Naive thymus-derived CD4-positive, alpha-beta T cell (primary cell): ENCODE measurements at regions not wholly inside any gene's neighbourhood (a gene's known extent, or its start where the extent isn't known, plus 50 kb on each side); places are given as distances from the start of the nearest gene placed in this dataset.

Experiments used
- ATAC-seq: fragments of 150-1000 bp; cut with Tn5 transposase; 2 replicates; pipeline ENCODE4 v1.10.0; 2021; ENCODE audit warnings: mild to moderate bottlenecking, moderate library complexity
- CTCF ChIA-PET: fragments of 350-600 bp; sonication (Branson Sonifier 250); formaldehyde crosslinking; loops from one replicate; lab custom pipeline; 2021; ENCODE audit warnings: antibody characterized with exemption; lab: Charles Lee
- POLR2A ChIA-PET: fragments of 350-600 bp; sonication (Branson Sonifier 250); formaldehyde crosslinking; loops from one replicate; lab custom pipeline; 2021; ENCODE audit warnings: antibody characterized with exemption, inconsistent platforms; lab: Charles Lee
- DNase-seq, 9 donors: peaks; one replicate each; pipeline versions ENCODE4 v3.0.0 to v3.0.0-alpha.2; 2020 to 2022; ENCODE audit warnings: mixed read lengths in 1 of 9
- H3K27ac ChIP-seq: one replicate; pipeline ENCODE4 v1.7.0; 2013; ENCODE audit warnings: mild to moderate bottlenecking, low read depth, low read length, moderate library complexity
- H3K27me3 ChIP-seq, 2 donors: one replicate each; pipeline ENCODE4 v1.7.0; 2013; ENCODE audit warnings: low read length in 2 of 2, mild to moderate bottlenecking in 2 of 2, moderate library complexity in 2 of 2; ENCODE audit not compliant: control insufficient read depth in 2 of 2, insufficient read depth in 2 of 2
- H3K36me3 ChIP-seq, 3 experiments: 1 replicate in 2 of 3; 2 replicates in 1 of 3; pipeline ENCODE4 v1.7.0; 2013; ENCODE audit warnings: low read length in 3 of 3, mild to moderate bottlenecking in 3 of 3, moderate library complexity in 1 of 3; ENCODE audit not compliant: insufficient read depth in 3 of 3, control insufficient read depth in 2 of 3
- H3K4me1 ChIP-seq, 2 donors: one replicate each; pipeline ENCODE4 v1.7.0; 2013; ENCODE audit warnings: low read length in 2 of 2, mild to moderate bottlenecking in 2 of 2, moderate library complexity in 1 of 2; ENCODE audit not compliant: control insufficient read depth in 2 of 2, insufficient read depth in 2 of 2
- H3K4me3 ChIP-seq: 2 replicates; pipeline ENCODE4 v1.7.0; 2013; ENCODE audit warnings: mild to moderate bottlenecking, low read length
- H3K9me3 ChIP-seq, 3 experiments: 1 replicate in 2 of 3; 2 replicates in 1 of 3; pipeline ENCODE4 v1.7.0; 2013; ENCODE audit warnings: low read length in 3 of 3; ENCODE audit not compliant: control insufficient read depth in 2 of 3
- H3K27ac Mint-ChIP-seq, 9 donors: one replicate each; pipeline ENCODE4 v1.8.0; 2020 to 2022; ENCODE audit warnings: mixed read lengths in 9 of 9, mild to moderate bottlenecking in 8 of 9, moderate library complexity in 5 of 9, inconsistent platforms in 2 of 9
- H3K27me3 Mint-ChIP-seq, 5 donors: one replicate each; pipeline ENCODE4 v1.8.0; 2021 to 2022; ENCODE audit warnings: mixed read lengths in 5 of 5, mild to moderate bottlenecking in 1 of 5
- H3K36me3 Mint-ChIP-seq, 5 donors: one replicate each; pipeline ENCODE4 v1.8.0; 2020 to 2022; ENCODE audit warnings: mixed read lengths in 5 of 5, mild to moderate bottlenecking in 3 of 5, inconsistent platforms in 1 of 5
- H3K4me1 Mint-ChIP-seq, 7 donors: one replicate each; pipeline ENCODE4 v1.8.0; 2020 to 2022; ENCODE audit warnings: mixed read lengths in 7 of 7, mild to moderate bottlenecking in 3 of 7, inconsistent platforms in 1 of 7
- H3K4me3 Mint-ChIP-seq, 10 donors: one replicate each; pipeline ENCODE4 v1.8.0; 2020 to 2022; ENCODE audit warnings: mild to moderate bottlenecking in 10 of 10, mixed read lengths in 10 of 10, moderate library complexity in 6 of 10, inconsistent platforms in 2 of 10
- H3K9me3 Mint-ChIP-seq, 11 donors: one replicate each; pipeline ENCODE4 v1.8.0; 2020 to 2022; ENCODE audit warnings: mixed read lengths in 11 of 11, mild to moderate bottlenecking in 4 of 11, inconsistent platforms in 1 of 11, moderate library complexity in 1 of 11
- intact Hi-C, 2 donors: fragments of 100-400 bp; cut with micrococcal nuclease; formaldehyde crosslinking; loops; one replicate each; pipeline ENCODE4 v1.15.1; 2023

GRCh38 chr13:63403733-63404132 is 1988.1 kb upstream of the PCDH20 start:
- H3K36me3 ChIP-seq, result no peaks in the 10 kb centered on the region
- peaks cover 0 to 4% (median 0%) of the 10 kb centered on the region in 5 donors for H3K36me3 Mint-ChIP-seq
- no peak overlapping the region for H3K4me3 Mint-ChIP-seq
- no peak overlapping the region for H3K27ac Mint-ChIP-seq
- H3K27ac ChIP-seq, result no peak overlapping the region
- ChIA-PET CTCF (no interaction called here), POLR2A (no interaction called here)
- no peaks in the 10 kb centered on the region for H3K4me1 Mint-ChIP-seq
- DNase-seq, result no peak
- peaks cover 2 to 34% (median 8%) of the 10 kb centered on the region in 11 donors for H3K9me3 Mint-ChIP-seq
- no peak overlapping the region for H3K4me3 ChIP-seq
- intact Hi-C loops, result no loop called here
- no peaks in the 10 kb centered on the region for H3K27me3 Mint-ChIP-seq
- no peaks in the 10 kb centered on the region for H3K4me1 ChIP-seq
- H3K27me3 ChIP-seq, result no peaks in the 10 kb centered on the region
- no peak for ATAC-seq
- H3K9me3 ChIP-seq, result no peaks in the 10 kb centered on the region

- peaks cover 0 to 11% (median 1%) of the 10 kb centered on the region in 11 donors for H3K9me3 Mint-ChIP-seq
- ChIA-PET CTCF (no interaction called here), POLR2A (no interaction called here)
- H3K9me3 ChIP-seq, result no peaks in the 10 kb centered on the region
- no peak for DNase-seq
- no peaks in the 10 kb centered on the region for H3K4me1 ChIP-seq
- no peaks in the 10 kb centered on the region for H3K36me3 Mint-ChIP-seq
- H3K27ac Mint-ChIP-seq, result no peak overlapping the region
- H3K36me3 ChIP-seq, result no peaks in the 10 kb centered on the region
- no peaks in the 10 kb centered on the region for H3K27me3 ChIP-seq
- ATAC-seq, result no peak
- H3K4me3 Mint-ChIP-seq, result no peak overlapping the region
- no peak overlapping the region for H3K4me3 ChIP-seq
- H3K27me3 Mint-ChIP-seq, result no peaks in the 10 kb centered on the region
- H3K27ac ChIP-seq, result no peak overlapping the region
- H3K4me1 Mint-ChIP-seq, result no peaks in the 10 kb centered on the region
- intact Hi-C loops, result no loop called here
Observed at GRCh38 chr13:63396746-63397145, 1981.1 kb upstream of the PCDH20 start.

- Histone ChIP-seq H3K9me3 (no peaks in the 10 kb centered on the region), H3K27me3 (no peaks in the 10 kb centered on the region), H3K4me1 (no peaks in the 10 kb centered on the region), H3K36me3 (no peaks in the 10 kb centered on the region), H3K4me3 (no peak overlapping the region), H3K27ac (no peak overlapping the region)
- CTCF ChIA-PET, result no interaction called here
- no peak overlapping the region for H3K4me3 Mint-ChIP-seq
- H3K27ac Mint-ChIP-seq, result no peak overlapping the region
- no peaks in the 10 kb centered on the region for H3K36me3 Mint-ChIP-seq
- POLR2A ChIA-PET, result no interaction called here
- H3K27me3 Mint-ChIP-seq, result no peaks in the 10 kb centered on the region
- intact Hi-C loops, result no loop called here
- no peak for ATAC-seq
- no peak for DNase-seq
- no peaks in the 10 kb centered on the region for H3K4me1 Mint-ChIP-seq
- H3K9me3 Mint-ChIP-seq, result peaks cover 0 to 6% (median 4%) of the 10 kb centered on the region in 11 donors
Observed at GRCh38 chr13:63393112-63393511, 1977.5 kb upstream of the PCDH20 start.

- POLR2A ChIA-PET, result no interaction called here
- no peaks in the 10 kb centered on the region for H3K36me3 ChIP-seq
- no peak for ATAC-seq
- Mint-ChIP-seq H3K4me1 (no peaks in the 10 kb centered on the region), H3K27me3 (no peaks in the 10 kb centered on the region), H3K27ac (no peak overlapping the region), H3K9me3 (peaks cover 0 to 13% (median 5%) of the 10 kb centered on the region in 11 donors), H3K36me3 (no peaks in the 10 kb centered on the region), H3K4me3 (no peak overlapping the region)
- no peaks in the 10 kb centered on the region for H3K4me1 ChIP-seq
- H3K27me3 ChIP-seq, result no peaks in the 10 kb centered on the region
- no peak for DNase-seq
- no peak overlapping the region for H3K27ac ChIP-seq
- CTCF ChIA-PET, result no interaction called here
- intact Hi-C loops, result no loop called here
- H3K9me3 ChIP-seq, result no peaks in the 10 kb centered on the region
- no peak overlapping the region for H3K4me3 ChIP-seq
Observed at GRCh38 chr13:63389756-63390155, 1974.1 kb upstream of the PCDH20 start.

GRCh38 chr13:63381078-63381859 is 1965.6 kb upstream of the PCDH20 start:
- CTCF ChIA-PET, result no interaction called here
- Mint-ChIP-seq H3K27ac (no peak overlapping the region), H3K4me1 (no peaks in the 10 kb centered on the region), H3K27me3 (no peaks in the 10 kb centered on the region), H3K36me3 (no peaks in the 10 kb centered on the region), H3K9me3 (peaks cover 2 to 51% (median 20%) of the 10 kb centered on the region in 11 donors), H3K4me3 (no peak overlapping the region)
- Histone ChIP-seq H3K27ac (no peak overlapping the region), H3K27me3 (no peaks in the 10 kb centered on the region), H3K9me3 (no peaks in the 10 kb centered on the region), H3K4me1 (no peaks in the 10 kb centered on the region), H3K36me3 (no peaks in the 10 kb centered on the region), H3K4me3 (no peak overlapping the region)
- POLR2A ChIA-PET, result no interaction called here
- intact Hi-C loops, result no loop called here
- ATAC-seq (no peak), DNase-seq (no peak)

- Histone ChIP-seq H3K36me3 (no peaks in the 10 kb centered on the region), H3K4me3 (no peak overlapping the region), H3K9me3 (no peaks in the 10 kb centered on the region), H3K27me3 (no peaks in the 10 kb centered on the region), H3K27ac (no peak overlapping the region), H3K4me1 (no peaks in the 10 kb centered on the region)
- ChIA-PET POLR2A (no interaction called here), CTCF (no interaction called here)
- Mint-ChIP-seq H3K4me1 (no peaks in the 10 kb centered on the region), H3K27me3 (no peaks in the 10 kb centered on the region), H3K9me3 (peaks cover 2 to 51% (median 19%) of the 10 kb centered on the region in 11 donors), H3K36me3 (no peaks in the 10 kb centered on the region), H3K4me3 (no peak overlapping the region), H3K27ac (no peak overlapping the region)
- DNase-seq (no peak), ATAC-seq (no peak)
- intact Hi-C loops, result no loop called here
Observed at GRCh38 chr13:63377986-63378385, 1962.3 kb upstream of the PCDH20 start.

- H3K9me3 ChIP-seq, result no peaks in the 10 kb centered on the region
- Mint-ChIP-seq H3K9me3 (peaks cover 0 to 18% (median 2%) of the 10 kb centered on the region in 11 donors), H3K4me3 (no peak overlapping the region), H3K4me1 (no peaks in the 10 kb centered on the region), H3K27me3 (no peaks in the 10 kb centered on the region), H3K27ac (no peak overlapping the region), H3K36me3 (no peaks in the 10 kb centered on the region)
- no peak overlapping the region for H3K4me3 ChIP-seq
- ATAC-seq (no peak), DNase-seq (no peak)
- H3K27me3 ChIP-seq, result no peaks in the 10 kb centered on the region
- ChIA-PET POLR2A (no interaction called here), CTCF (no interaction called here)
- intact Hi-C loops, result no loop called here
- no peaks in the 10 kb centered on the region for H3K36me3 ChIP-seq
- no peaks in the 10 kb centered on the region for H3K4me1 ChIP-seq
- H3K27ac ChIP-seq, result no peak overlapping the region
Observed at GRCh38 chr13:63370101-63370500, 1954.5 kb upstream of the PCDH20 start.
